GM23338 (cell line): ENCODE measurements at regions not wholly inside any gene's neighbourhood (a gene's known extent, or its start where the extent isn't known, plus 50 kb on each side); places are given as distances from the start of the nearest gene placed in this dataset.

Source experiments
- ATAC-seq: fragments of 200-7000 bp; cut with Tn5 transposase; 3 replicates; pipeline ENCODE4 v1.9.1; 2020
- DNase-seq: peaks from one replicate; pipeline ENCODE4 v3.0.0-alpha.2; 2015; ENCODE audit warnings: low spot score
- H2AFZ ChIP-seq: fragments of 200-600 bp; sonication (generic); 2 replicates; pipeline ENCODE4 v1.8.0; 2016; ENCODE audit warnings: antibody characterized with exemption, mild to moderate bottlenecking, moderate library complexity
- H3F3A ChIP-seq: fragments of 200-600 bp; sonication (generic); replicated peaks from 2 replicates; pipeline ENCODE4 v1.8.0; 2017; ENCODE audit warnings: antibody characterized with exemption, mixed run types, low read depth
- H3K27ac ChIP-seq: fragments of 200-600 bp; sonication (generic); 2 replicates; pipeline ENCODE4 v1.6.1; 2016; ENCODE audit warnings: low read depth
- H3K27me3 ChIP-seq: fragments of 200-600 bp; sonication (generic); 2 replicates; pipeline ENCODE4 v1.8.0; 2016; ENCODE audit warnings: mild to moderate bottlenecking, mixed run types, moderate library complexity; ENCODE audit not compliant: insufficient read depth
- H3K36me3 ChIP-seq: fragments of 200-600 bp; sonication (generic); 2 replicates; pipeline ENCODE4 v1.8.0; 2016; ENCODE audit warnings: mild to moderate bottlenecking; ENCODE audit not compliant: insufficient read depth
- H3K4me1 ChIP-seq: fragments of 200-600 bp; sonication (generic); 2 replicates; pipeline ENCODE4 v1.8.0; 2016; ENCODE audit warnings: mild to moderate bottlenecking, moderate library complexity; ENCODE audit not compliant: insufficient read depth
- H3K4me2 ChIP-seq: fragments of 200-600 bp; sonication (generic); 2 replicates; pipeline ENCODE4 v1.7.1; 2017; ENCODE audit warnings: mixed run types
- H3K4me3 ChIP-seq: fragments of 200-600 bp; sonication (generic); 2 replicates; pipeline ENCODE4 v1.6.1; 2016; ENCODE audit warnings: mixed run types
- H3K79me2 ChIP-seq: fragments of 200-600 bp; sonication (generic); replicated peaks from 2 replicates; pipeline ENCODE4 v1.8.0; 2017; ENCODE audit warnings: mild to moderate bottlenecking; ENCODE audit not compliant: insufficient read depth
- H3K9me2 ChIP-seq: fragments of 200-600 bp; sonication (generic); 2 replicates; pipeline ENCODE4 v1.8.0; 2017; ENCODE audit not compliant: insufficient read depth
- H4K20me1 ChIP-seq: fragments of 200-600 bp; sonication (generic); replicated peaks from 2 replicates; pipeline ENCODE4 v1.8.0; 2017; ENCODE audit warnings: mild to moderate bottlenecking; ENCODE audit not compliant: insufficient read depth
- H3K27ac Mint-ChIP-seq: 2 replicates; pipeline ENCODE4 v1.8.0; 2020; ENCODE audit warnings: inconsistent platforms, mild to moderate bottlenecking, moderate library complexity, mixed read lengths
- H3K27me3 Mint-ChIP-seq: 3 replicates; pipeline ENCODE4 v1.8.0; 2022; ENCODE audit warnings: low read depth, mild to moderate bottlenecking, moderate library complexity, mixed read lengths, inconsistent platforms; ENCODE audit not compliant: insufficient read depth, poor library complexity
- H3K36me3 Mint-ChIP-seq: 3 replicates; pipeline ENCODE4 v1.8.0; 2021; ENCODE audit warnings: low read depth, mild to moderate bottlenecking, inconsistent platforms, moderate library complexity, mixed read lengths
- H3K4me1 Mint-ChIP-seq: 3 replicates; pipeline ENCODE4 v1.8.0; 2020; ENCODE audit warnings: mild to moderate bottlenecking, inconsistent platforms, mixed read lengths
- H3K4me3 Mint-ChIP-seq: 3 replicates; pipeline ENCODE4 v1.8.0; 2021; ENCODE audit warnings: moderate library complexity, mild to moderate bottlenecking, inconsistent platforms, mixed read lengths
- H3K9me3 Mint-ChIP-seq: 3 replicates; pipeline ENCODE4 v1.8.0; 2020; ENCODE audit warnings: moderate library complexity, mild to moderate bottlenecking, inconsistent platforms, mixed read lengths
- CTCF ChIP-seq, 2 experiments: fragments of 200-600 bp in 1 of 2; sonication (generic) in 1 of 2; conservative IDR thresholded peaks; 2 replicates each; pipeline versions ENCODE4 v1.5.1 to v1.6.1; 2016 to 2017; ENCODE audit warnings: antibody characterized with exemption in 2 of 2, low read depth in 2 of 2, mild to moderate bottlenecking in 2 of 2, moderate library complexity in 1 of 2
- REST ChIP-seq: IDR thresholded peaks from one replicate; pipeline ENCODE4 v1.6.1; 2018; ENCODE audit warnings: antibody characterized with exemption; ENCODE audit not compliant: unreplicated experiment
- STAT1 ChIP-seq: IDR thresholded peaks from one replicate; pipeline ENCODE4 v1.6.1; 2016; ENCODE audit warnings: antibody characterized with exemption; ENCODE audit not compliant: unreplicated experiment
- ZNF114 ChIP-seq: fragments of 250-450 bp; sonication (Bioruptor Pico); IDR thresholded peaks from 2 replicates; pipeline ENCODE4 v1.5.0; 2020; ENCODE audit warnings: mild to moderate bottlenecking, moderate library complexity
- ZNF331 ChIP-seq: fragments of 250-450 bp; sonication (Bioruptor Pico); IDR thresholded peaks from 2 replicates; pipeline ENCODE4 v1.5.0; 2020; ENCODE audit warnings: low read depth, mild to moderate bottlenecking, moderate library complexity
- TF ChIP-seq, protein P1 (sequence below): fragments of 250-450 bp; sonication (Bioruptor Pico); IDR thresholded peaks from 2 replicates; pipeline ENCODE4 v1.5.0; 2020; ENCODE audit warnings: mild to moderate bottlenecking, moderate library complexity
- TF ChIP-seq, protein P2 (sequence below): IDR thresholded peaks from 2 replicates; pipeline ENCODE4 v1.6.1; 2016; ENCODE audit warnings: antibody characterized with exemption

GRCh38 chr11:23723861-23724260 lies 773.0 kb upstream of the LUZP2 start:
- no peaks in the 10 kb centered on the region for H4K20me1 ChIP-seq
- peaks cover 8% of the 10 kb centered on the region; the same call in 1 of the 2 replicates for H3K4me1 ChIP-seq
- TF ChIP-seq ZNF331 (CRISPR knock-in tag) (no peak), REST (no peak), STAT1 (no peak), ZNF114 (CRISPR knock-in tag) (no peak), CTCF (conservative IDR thresholded peaks at IDR 0.05; ENCODE audit: low read depth in 2 of 2) (no peak)
- TF ChIP-seq, protein P1, sequence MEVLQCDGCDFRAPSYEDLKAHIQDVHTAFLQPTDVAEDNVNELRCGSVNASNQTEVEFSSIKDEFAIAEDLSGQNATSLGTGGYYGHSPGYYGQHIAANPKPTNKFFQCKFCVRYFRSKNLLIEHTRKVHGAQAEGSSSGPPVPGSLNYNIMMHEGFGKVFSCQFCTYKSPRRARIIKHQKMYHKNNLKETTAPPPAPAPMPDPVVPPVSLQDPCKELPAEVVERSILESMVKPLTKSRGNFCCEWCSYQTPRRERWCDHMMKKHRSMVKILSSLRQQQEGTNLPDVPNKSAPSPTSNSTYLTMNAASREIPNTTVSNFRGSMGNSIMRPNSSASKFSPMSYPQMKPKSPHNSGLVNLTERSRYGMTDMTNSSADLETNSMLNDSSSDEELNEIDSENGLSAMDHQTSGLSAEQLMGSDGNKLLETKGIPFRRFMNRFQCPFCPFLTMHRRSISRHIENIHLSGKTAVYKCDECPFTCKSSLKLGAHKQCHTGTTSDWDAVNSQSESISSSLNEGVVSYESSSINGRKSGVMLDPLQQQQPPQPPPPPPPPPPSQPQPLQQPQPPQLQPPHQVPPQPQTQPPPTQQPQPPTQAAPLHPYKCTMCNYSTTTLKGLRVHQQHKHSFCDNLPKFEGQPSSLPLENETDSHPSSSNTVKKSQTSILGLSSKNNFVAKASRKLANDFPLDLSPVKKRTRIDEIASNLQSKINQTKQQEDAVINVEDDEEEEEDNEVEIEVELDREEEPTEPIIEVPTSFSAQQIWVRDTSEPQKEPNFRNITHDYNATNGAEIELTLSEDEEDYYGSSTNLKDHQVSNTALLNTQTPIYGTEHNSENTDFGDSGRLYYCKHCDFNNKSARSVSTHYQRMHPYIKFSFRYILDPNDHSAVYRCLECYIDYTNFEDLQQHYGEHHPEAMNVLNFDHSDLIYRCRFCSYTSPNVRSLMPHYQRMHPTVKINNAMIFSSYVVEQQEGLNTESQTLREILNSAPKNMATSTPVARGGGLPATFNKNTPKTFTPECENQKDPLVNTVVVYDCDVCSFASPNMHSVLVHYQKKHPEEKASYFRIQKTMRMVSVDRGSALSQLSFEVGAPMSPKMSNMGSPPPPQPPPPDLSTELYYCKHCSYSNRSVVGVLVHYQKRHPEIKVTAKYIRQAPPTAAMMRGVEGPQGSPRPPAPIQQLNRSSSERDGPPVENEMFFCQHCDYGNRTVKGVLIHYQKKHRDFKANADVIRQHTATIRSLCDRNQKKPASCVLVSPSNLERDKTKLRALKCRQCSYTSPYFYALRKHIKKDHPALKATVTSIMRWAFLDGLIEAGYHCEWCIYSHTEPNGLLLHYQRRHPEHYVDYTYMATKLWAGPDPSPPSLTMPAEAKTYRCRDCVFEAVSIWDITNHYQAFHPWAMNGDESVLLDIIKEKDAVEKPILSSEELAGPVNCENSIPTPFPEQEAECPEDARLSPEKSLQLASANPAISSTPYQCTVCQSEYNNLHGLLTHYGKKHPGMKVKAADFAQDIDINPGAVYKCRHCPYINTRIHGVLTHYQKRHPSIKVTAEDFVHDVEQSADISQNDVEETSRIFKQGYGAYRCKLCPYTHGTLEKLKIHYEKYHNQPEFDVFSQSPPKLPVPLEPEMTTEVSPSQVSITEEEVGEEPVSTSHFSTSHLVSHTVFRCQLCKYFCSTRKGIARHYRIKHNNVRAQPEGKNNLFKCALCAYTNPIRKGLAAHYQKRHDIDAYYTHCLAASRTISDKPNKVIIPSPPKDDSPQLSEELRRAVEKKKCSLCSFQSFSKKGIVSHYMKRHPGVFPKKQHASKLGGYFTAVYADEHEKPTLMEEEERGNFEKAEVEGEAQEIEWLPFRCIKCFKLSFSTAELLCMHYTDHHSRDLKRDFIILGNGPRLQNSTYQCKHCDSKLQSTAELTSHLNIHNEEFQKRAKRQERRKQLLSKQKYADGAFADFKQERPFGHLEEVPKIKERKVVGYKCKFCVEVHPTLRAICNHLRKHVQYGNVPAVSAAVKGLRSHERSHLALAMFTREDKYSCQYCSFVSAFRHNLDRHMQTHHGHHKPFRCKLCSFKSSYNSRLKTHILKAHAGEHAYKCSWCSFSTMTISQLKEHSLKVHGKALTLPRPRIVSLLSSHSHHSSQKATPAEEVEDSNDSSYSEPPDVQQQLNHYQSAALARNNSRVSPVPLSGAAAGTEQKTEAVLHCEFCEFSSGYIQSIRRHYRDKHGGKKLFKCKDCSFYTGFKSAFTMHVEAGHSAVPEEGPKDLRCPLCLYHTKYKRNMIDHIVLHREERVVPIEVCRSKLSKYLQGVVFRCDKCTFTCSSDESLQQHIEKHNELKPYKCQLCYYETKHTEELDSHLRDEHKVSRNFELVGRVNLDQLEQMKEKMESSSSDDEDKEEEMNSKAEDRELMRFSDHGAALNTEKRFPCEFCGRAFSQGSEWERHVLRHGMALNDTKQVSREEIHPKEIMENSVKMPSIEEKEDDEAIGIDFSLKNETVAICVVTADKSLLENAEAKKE: no peak
- TF ChIP-seq, protein P2, sequence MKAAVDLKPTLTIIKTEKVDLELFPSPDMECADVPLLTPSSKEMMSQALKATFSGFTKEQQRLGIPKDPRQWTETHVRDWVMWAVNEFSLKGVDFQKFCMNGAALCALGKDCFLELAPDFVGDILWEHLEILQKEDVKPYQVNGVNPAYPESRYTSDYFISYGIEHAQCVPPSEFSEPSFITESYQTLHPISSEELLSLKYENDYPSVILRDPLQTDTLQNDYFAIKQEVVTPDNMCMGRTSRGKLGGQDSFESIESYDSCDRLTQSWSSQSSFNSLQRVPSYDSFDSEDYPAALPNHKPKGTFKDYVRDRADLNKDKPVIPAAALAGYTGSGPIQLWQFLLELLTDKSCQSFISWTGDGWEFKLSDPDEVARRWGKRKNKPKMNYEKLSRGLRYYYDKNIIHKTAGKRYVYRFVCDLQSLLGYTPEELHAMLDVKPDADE: no peak
- H3K36me3 ChIP-seq: no peaks in the 10 kb centered on the region
- no peak overlapping the region for H3K4me2 ChIP-seq
- Mint-ChIP-seq H3K4me3 (no peak overlapping the region), H3K27me3 (no peaks in the 10 kb centered on the region), H3K27ac (no peak overlapping the region), H3K4me1 (peaks cover 4% of the 10 kb centered on the region; the same call in 2 of the 3 replicates), H3K9me3 (peaks cover 6% of the 10 kb centered on the region), H3K36me3 (peaks cover 4% of the 10 kb centered on the region; the same call in 2 of the 3 replicates)
- no peaks in the 10 kb centered on the region for H3K79me2 ChIP-seq
- no peak for ATAC-seq
- H3K4me3 ChIP-seq: no peak overlapping the region
- H3K9me2 ChIP-seq: no peaks in the 10 kb centered on the region
- H3K27ac ChIP-seq: no peak overlapping the region
- DNase-seq: no peak
- no peaks in the 10 kb centered on the region for H3K27me3 ChIP-seq
- H3F3A ChIP-seq: no peaks in the 10 kb centered on the region
- no peak overlapping the region for H2AFZ ChIP-seq
